Breast epithelium (tissue), 3 donors: ENCODE measurements at regions not wholly inside any gene's neighbourhood (a gene's known extent, or its start where the extent isn't known, plus 50 kb on each side); places are given as distances from the start of the nearest gene placed in this dataset.

Experiments
- POLR2A ChIP-seq: fragments of 450-650 bp; IDR thresholded peaks from one replicate; pipeline ENCODE4 v1.6.1; 2016; ENCODE audit warnings: antibody characterized with exemption, mild to moderate bottlenecking, moderate library complexity
- POLR2AphosphoS5 ChIP-seq, 3 donors: sonication (generic); formaldehyde crosslinking; IDR thresholded peaks; one replicate each; pipeline ENCODE4 v1.6.1; 2017; ENCODE audit warnings: antibody characterized with exemption in 3 of 3
- TF ChIP-seq, protein P1 (sequence below), 3 donors: fragments of 450-650 bp; IDR thresholded peaks; one replicate each; pipeline ENCODE4 v1.5.1; 2016 to 2017; ENCODE audit warnings: antibody characterized with exemption in 3 of 3, mild to moderate bottlenecking in 3 of 3, moderate library complexity in 3 of 3

DNA sequence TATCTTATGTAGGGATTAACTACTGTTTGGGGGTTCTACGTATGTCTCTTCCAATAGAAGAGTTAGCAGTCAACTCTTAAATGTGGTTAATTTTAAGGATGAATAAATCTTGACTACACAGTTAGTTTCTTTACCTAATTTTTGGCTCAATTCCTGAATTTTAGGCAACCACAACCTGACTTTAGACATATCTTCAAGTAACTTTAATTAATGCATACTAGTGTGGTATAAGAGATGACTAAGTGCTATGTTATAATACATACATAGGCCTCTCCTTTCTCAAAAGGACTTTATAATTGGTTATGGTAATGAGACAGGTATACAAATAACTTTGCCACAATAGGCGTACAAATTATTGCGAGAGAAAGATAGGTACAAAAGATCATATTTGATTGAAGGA, 312.0 kb downstream of the IRS1 start:
- TF ChIP-seq, protein P1, sequence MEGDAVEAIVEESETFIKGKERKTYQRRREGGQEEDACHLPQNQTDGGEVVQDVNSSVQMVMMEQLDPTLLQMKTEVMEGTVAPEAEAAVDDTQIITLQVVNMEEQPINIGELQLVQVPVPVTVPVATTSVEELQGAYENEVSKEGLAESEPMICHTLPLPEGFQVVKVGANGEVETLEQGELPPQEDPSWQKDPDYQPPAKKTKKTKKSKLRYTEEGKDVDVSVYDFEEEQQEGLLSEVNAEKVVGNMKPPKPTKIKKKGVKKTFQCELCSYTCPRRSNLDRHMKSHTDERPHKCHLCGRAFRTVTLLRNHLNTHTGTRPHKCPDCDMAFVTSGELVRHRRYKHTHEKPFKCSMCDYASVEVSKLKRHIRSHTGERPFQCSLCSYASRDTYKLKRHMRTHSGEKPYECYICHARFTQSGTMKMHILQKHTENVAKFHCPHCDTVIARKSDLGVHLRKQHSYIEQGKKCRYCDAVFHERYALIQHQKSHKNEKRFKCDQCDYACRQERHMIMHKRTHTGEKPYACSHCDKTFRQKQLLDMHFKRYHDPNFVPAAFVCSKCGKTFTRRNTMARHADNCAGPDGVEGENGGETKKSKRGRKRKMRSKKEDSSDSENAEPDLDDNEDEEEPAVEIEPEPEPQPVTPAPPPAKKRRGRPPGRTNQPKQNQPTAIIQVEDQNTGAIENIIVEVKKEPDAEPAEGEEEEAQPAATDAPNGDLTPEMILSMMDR (IDR thresholded peaks at IDR 0.05): no peak
- TF ChIP-seq POLR2AphosphoS5 (IDR thresholded peaks at IDR 0.05): no peak
- no peak for TF ChIP-seq POLR2A
